Fibroblast of upper back skin (primary cell): ENCODE measurements at regions not wholly inside any gene's neighbourhood (a gene's known extent, or its start where the extent isn't known, plus 50 kb on each side); places are given as distances from the start of the nearest gene placed in this dataset.

ENCODE experiments used
- DNase-seq: peaks from one replicate; pipeline ENCODE4 v3.0.0-alpha.2; 2013

DNA sequence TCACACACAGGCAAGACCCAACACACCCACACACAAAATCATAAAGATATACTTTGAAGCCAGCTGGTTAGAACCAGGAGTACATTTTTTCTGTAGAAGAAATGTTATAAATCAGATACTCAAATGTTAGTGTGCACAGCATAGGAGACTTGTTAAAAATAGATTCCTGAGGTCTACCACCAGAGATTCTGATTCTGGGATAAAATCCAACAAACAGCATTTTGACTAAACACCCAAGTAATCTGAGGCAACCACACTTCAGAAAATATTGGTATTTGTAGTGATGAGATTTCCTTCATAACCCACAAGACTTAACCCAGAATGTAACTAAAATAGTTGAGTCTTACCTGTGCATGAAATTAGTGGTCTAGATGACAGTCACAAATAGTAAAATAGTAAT lies 301.8 kb downstream of the HNRNPD start:
- no peak for DNase-seq

DNA sequence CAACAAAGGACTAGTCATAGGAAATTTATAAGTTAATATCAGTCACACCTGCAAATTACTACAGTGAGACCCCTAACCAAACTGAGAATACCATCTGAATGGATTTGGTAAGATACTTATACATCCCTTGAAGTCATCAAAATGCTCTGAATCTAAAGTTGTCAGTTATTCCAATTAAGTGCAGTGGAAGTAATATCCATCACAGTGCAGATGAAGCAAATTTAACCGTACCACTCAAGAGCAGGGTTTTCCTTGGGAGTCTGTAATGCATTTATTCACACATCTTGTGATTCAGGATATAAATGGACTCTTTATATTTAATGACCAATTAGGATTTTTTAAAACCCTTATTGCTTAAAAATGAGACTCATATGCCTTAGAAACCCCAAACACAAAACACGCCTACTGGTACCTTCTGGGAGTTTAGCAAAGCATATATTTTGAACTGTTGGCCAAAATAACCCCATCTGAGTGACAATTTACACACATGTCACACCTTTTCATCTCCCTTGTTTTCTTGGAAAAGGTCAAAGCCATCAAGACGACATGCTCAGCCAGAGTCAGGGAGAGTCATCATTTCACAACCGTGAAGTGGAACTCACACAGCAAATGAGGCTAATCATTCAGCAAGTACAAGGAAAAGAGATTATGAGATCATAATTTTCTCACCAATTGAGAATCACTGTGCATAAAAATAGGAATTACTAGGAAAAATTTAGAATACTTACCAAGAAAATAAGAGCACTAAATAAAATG lies 303.7 kb downstream of the HNRNPD start:
- no peak for DNase-seq

DNA sequence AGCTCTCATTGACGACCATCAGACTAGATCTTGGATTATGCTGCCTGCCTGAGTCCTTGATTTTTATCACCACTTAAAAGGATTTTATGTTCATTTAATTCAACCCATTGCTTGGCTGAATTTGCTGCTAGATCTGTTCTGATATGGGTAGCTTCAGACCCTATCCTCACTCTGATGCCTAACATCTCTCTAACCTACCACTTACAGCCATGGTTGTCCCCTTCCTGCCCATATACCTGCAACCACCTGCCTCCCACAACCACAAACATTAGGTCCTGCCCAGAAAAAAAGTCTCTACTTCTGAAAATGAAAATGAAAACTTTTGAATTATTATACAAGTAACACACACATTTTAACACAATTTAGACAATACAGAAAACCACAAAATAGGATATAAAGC lies 310.8 kb downstream of the HNRNPD start:
- DNase-seq: no peak

DNA sequence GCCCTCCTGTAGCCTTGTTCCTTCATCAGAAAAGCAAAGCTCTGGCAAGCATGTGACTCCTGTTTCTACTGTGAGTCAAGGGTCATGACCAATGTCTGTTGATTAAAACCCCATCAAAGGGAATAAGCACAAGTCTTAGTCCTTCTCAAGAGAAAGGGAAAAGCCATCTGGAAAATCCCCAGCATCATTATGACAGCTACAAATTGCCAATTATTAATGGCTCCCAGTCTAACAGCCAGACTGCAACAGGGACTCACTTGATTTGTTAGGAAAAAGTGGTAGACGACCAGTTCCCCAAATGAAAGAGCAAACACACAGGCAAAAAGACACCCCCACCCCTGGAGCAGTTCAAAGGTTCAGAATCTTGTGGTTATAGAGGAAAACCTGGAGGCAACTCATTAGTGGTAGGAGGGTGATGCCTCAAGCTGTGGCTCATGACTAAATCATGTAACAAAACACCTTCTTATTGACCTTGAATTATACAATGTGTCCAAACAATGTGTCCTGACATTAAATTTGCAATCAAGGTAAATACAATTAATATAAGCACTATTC lies 315.7 kb downstream of the HNRNPD start:
- no peak for DNase-seq

DNA sequence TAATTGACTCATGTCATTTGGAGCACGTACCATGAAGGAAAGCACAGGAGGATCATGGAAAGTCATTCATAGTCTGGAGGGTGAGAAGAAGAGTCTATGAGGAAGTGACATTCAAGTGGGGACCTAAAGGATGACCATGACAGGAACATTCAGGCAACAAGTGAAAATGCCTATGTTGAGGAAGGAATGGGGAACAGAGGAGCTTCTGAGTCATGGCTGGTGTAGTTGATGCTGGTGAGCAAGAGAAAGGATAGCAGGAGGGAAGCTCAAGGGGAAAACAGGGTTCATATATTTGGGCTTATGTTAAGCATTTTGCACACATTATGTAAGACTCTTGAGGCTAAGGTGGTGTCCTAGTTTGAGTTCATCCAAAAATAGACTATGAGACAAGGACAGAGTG lies 318.6 kb downstream of the HNRNPD start:
- no peak for DNase-seq

DNA sequence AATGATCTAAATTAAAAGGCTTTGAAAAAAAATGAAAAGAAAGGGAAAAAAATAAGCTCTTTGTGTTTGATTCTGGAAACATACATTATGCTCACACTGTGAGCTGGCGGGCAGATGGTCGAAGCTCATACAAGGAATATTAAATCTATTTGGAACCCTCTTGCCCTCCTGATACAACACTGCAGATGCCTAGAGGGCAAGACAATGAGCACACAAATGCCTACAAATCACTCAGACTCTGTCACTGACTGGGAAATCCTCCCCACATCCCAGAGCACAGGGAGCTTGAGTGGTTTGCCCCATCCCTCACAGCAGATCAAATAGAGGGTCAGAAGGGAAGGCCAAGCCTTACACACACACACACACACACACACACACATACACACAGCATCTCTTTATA lies 320.4 kb downstream of the HNRNPD start:
- DNase-seq: no peak

DNA sequence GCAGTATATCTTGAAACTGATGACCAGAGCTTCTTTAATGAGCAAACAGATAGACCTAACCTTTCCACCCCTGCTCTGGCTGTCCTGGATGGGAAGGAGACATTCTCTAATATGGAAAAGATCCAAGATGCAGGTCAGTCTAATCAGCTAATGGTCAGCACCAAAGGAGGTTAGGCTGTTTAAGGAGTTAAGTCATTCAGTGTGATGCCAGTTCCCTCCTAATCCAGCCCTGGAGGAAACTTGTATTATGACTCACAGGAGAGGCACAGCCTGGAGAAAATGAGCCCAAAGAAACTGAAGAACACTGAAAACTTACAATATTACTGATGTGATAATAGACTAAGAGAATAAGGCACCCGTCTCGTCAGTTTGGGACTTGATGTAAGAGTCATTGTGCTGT lies 323.0 kb downstream of the HNRNPD start:
- DNase-seq: no peak

DNA sequence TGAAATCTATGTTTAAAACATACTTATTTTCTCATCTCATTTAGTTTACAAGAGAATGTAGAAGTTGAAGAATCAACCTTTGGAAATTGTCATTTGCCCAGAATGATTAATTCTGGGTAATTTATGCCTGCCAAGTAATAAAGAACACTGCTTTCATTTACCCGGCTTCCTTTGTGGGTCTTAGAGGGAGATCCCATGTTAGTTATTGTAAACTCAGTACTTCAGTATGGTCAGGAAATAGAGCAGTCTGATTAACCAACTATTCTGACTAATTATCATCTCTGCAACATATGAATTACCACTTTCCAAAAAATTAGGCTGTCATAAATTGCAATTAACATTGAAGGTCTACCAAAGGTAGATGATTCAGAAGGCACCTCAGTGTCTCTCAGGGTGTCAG lies 324.5 kb downstream of the HNRNPD start:
- no peak for DNase-seq

DNA sequence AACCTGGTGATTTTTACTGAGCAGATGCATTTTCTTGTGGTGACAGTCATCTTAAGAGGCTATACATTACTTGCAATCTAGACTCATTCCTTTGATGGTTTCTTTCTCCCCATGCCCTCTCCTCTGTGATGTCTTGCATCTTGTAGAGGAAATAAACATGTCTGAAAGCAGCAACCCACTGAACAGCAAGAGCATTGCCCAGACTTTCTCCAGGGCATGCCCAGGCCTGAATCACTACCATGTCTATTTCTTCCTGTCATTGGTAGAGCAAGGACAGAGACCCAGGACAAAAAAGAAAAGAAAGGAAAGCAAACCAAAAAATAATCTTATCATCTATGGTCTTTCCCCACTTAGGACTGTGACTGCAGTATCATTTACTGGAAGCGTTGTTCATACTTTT lies 326.1 kb downstream of the HNRNPD start:
- DNase-seq: no peak

DNA sequence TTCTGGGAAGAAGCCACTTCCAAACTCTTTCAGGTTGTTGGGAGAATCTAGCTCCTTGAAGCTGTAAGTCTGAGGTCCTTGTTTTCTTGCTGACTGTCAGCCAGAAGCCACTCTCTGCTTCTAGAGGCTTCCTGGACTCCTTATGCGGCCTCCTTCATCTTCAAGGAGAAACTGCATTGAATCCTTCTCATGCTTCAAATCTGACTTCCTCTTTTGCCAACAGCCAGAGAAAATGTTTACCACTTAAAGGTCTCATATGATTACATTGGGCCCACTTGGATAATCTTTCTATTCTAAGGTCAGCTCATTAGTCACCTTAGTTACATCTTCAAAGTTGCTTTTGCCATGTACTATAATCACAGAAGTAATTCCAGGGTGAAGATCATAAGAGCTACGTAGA lies 327.0 kb downstream of the HNRNPD start:
- DNase-seq: no peak

DNA sequence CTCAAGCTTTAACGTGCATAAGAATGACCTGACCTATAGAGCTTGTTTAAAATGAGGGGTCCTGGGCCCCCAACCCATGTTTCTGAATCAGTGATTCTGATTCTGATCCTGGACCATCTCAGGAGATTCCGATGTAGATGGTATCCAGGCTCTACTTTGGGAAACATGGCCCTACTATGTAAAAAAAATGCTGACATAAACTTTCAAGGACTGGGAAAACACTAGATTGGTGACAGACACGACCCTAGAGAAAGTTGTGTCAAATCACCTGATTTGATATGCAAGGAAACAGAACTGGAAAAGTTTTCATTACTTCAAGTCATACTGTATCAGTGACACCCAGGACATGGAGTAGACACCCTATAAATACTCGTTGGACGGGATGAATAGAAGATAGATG lies 328.5 kb downstream of the HNRNPD start:
- no peak for DNase-seq

DNA sequence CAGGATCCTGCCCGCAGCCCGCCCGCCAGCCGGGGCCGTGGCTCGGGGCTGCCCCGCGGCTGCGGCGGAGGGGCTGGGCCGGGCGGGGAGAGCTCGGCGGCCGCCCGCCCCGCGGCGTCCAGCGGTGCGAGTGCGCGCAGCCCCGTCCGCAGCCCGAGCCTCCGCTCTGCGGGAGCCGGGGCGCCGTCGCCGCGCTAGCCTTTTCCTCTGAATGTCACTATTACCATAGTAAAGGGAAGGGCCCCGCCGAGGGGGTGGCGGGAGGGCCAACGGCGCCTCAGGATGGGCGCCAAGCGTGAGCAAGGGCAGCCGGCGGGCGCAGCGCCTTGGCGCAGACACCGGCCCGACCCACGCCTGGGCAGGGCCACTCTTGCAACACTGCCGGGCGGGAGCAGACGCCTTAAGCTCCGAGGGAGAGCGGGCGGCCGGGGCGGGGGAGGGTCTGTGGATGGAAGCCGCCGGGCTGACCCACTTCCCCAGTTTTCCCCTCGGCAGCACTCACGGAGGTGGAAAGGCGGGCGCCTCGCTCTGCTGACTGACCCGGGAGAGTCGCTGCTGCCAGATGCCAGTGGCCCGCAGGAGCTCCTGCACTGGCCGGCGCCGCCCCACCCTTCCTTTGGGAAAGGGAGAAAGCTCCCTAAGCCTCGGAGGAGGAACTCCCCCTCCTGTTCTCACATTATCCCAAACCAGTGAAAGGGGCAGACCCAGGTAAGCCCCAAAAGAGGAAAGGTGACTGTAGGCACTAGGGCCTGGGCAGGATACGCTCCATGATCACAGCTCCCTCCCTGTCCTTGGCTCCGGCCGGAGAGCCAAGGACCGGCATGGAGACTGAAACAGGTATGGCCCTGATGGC lies 329.4 kb downstream of the HNRNPD start:
- peak; percentile 23 for DNase-seq

DNA sequence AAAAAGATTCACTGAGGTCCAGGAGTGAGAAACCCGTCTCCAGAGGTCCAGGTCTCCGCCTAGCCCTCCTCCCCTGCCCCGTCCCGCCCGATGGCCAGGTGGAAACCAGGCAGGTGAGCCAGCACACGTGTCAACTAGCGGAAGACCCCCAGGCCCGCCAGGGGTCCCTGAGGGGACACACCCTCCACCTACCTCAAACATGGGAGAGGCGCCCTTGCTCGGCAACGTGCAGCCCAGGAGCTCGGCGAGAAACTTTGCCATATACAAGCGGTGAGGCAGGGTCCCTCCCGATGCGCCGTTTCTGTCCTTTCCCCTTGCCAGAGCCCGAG lies 330.0 kb downstream of the HNRNPD start:
- DNase-seq: no peak

DNA sequence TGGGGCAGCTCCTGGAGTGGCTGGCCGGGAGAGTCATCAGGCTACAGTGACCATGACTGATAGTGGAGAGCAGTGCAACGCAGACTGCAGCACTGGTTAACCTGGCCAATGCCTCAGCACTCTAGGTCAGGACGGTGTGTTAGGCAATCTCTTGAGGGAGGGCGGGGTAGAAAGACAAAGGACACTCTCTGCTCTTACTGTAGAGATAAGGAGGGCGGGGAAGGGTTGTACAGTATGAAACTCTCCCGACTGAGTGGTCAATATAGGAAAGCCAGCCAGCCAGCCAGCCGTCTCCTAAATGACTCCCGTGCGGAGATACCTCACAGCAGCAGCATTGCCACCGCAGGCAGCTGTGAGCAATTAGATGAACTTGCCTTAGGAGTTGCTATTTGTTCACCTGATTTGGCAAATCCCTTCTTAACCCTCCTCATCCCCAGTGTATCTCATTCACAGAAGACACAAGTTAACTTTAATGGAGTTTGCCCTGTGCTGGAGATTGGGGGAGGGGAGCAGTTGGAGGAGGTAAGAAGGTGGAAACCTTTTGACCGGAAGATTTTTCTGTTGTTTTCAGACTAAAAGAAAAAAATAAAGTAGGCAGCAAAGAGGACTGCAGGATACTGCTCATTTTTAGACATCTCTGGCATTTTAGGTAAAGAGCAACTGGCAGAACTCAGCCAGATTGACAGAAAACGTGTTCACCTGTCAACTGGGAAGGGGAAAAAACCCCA lies 330.5 kb downstream of the HNRNPD start:
- no peak for DNase-seq

DNA sequence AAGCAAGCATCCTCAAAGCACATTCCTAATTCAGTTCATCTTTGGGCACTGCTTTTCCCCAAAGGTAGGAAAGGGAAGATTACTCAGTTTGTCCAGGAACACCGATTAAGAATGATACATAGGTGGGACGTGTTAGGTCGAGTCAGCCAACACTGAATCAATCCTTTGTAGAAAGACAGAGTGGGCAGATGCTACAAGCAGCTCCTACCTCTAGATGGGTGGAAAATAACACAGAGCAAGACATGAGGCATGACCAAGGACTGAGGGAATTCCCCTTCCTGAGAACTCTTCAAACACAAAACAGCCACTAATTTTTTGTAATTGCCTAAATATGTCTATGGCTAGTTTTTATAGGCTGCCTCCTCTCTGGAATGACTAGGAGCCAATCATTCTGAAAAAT lies 331.7 kb downstream of the HNRNPD start:
- DNase-seq: no peak

DNA sequence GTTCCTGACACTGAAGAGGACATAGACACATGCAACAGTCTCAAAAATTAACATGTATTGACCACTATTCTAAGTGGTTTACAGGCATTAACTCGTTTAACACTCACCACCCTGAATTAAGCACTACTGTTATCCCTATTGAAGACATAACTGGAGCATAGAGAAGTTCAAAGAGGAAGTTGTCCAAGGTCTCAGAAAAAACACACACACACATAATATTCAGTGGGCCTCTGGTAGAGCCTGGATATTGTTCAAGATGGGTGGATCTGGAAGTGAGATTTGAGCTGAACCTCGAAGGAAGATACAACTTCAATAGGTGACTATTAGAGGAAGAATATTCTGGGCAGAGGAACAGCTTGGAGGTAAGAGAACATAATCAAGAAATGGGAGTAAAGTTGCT lies 334.9 kb downstream of the HNRNPD start:
- no peak for DNase-seq

DNA sequence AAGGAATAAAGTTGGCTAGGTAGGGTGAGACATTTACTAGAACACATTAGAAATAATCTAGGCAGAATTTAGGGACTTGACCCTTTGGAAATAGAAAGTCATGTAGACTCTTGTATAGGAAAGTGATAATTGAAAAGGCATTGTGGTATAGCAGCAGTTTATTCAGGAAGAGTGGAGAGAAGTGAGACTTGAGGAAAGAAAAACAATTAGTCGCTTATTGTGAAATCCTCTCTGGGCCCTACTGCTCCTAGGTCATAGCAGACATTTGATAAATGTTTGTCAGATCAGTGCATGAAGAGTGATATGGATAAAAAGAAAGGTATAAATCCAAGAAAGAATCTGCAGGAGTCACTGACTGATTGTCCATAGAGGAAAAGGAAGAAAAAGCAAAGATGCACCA lies 337.6 kb downstream of the HNRNPD start:
- DNase-seq: no peak

DNA sequence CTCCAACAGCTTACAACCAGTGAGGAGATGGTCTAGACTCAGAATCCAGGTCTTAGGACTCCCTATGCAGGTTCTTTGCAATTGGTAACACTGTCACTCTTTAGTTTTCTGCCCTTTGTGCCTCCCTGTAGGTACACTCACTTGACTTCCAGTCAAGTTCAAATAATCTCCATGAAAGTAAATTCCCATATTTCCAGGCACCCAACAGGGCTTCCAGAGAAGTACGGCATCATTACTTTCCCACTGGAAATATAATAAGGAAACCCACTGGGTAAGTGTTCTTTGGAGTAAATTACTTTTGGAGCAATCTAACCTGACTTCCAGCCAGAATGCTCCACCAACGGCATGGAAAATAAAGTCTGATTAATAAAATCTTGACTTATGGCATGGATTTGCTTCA lies 338.9 kb downstream of the HNRNPD start:
- DNase-seq: no peak

DNA sequence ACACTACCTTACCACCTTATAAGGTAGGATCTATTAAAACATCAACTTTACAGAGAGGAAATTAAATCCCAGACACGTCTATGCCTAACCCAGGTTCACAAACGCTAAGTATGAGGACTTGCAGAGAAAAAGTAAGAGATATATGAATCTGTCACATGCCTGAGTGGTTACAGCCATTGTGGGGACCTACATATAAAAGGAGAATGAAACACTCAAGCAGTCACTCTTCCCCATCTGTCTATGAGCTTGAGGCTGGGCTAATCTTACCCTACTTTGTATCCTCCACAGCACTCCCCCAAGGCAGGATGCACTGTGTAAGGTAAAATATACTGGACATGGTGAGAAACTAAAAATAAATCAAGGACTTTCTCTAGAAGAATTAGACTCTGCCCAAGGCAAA lies 339.9 kb downstream of the HNRNPD start:
- no peak for DNase-seq

DNA sequence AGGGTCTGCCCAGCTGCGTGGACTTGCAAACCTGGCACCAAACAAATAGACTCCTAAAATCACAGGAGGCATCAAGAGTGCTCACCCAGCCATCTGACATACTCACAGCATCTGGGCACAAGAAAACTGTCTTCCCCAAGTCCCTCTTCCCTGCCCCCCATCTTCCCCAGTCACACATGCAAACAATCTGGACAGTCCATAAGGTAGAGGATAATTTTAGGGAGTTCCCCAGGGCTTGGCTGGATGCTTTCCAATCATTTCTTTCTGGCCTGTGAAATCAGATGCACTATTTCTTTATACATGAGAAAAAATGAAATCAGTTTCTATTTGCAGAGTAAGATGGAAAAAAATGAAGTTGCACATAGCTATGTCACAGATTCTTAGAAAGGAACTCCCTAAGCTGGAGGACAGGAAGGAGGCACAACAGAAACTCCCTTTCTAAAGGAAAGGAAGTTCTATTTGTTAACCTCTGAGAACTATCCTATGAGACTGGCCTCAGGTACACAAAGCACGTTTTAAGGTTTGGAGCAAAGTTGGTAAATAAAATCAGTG lies 342.3 kb downstream of the HNRNPD start:
- no peak for DNase-seq

DNA sequence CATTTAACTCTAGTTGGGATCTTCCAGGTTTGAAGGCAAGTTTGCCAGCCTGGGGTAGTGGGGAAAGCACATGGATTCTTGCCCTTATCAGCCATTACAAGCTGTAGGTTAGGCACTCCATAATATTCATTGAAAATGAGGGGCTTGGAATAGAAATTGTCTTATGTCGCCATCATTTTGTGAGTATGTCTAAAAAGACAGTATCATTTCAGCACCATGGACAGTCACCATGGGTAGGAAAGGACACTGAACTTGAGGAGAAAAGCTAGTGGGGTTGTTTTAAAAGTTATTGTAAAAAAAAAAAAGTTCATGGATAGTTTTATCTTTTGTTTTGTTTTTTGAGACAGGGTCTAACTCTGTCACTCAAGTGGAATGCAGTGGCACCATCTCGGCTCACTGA lies 356.1 kb downstream of the HNRNPD start:
- peak; percentile 11 for DNase-seq

DNA sequence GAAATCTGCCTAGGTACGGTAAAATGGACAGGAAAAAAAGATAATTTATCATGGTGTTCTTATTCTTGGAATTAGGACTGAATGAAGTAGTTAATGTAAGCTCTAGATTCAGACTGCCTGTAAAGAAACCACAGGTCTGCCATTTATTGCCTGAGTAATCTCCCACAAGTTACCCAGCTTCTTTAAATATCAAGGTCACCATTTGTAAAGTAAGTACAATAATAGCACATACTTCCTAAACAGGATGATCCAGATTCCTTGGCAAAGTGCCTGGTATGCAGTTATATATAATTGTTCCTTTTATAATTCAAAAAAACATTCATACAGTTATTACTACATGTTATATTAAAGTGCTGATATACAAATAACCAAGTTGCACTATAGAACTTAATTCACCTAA lies 368.6 kb downstream of the HNRNPD start:
- DNase-seq: no peak

DNA sequence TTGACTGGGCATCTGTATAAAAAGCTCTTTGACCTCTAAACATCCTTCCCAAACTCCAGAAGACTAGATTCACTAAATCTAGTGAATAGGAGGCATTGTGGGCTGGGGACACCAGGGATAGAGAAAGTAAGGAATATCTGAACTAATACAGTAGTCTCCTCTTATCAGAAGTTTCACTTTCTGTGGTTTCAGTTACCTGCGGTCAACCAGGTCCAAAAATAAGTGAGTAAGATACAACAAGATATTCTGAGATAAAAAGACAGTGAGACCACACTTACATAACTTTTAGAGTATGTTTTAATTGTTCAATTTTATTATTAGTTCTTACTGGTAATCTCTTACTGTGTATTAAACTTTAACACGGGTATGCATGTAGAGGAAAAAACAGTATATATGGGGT lies 376.5 kb downstream of the HNRNPD start:
- DNase-seq: no peak
